ENCODE measurements at regions not wholly inside any gene's neighbourhood (a gene's known extent, or its start where the extent isn't known, plus 50 kb on each side); places are given as distances from the start of the nearest gene placed in this dataset.

DNA sequence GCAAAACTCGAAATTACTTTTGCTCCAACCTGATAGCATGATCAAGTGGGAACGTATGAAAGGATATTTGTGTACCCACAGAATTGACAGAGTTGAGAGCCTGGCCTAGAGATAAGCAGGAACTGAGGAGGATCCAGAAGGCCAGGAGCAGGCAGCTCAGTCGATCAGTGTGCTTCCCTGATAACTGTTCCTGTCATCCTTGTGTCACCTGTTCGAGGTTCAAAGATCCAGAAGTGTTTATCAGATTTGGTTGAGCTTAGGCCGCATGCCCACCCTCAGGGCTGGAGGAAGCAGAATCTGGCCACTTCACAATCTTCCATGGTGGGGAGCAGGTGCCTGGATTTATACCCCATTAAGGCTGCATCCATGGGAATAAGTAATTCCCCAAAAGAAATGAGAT lies 124.8 kb downstream of the QRSL1 start:
- Histone ChIP-seq H3K27me3 (ENCODE audit: control insufficient read depth in 2 of 2, insufficient read depth in 2 of 2, low read length in 2 of 2) (no peaks in the 10 kb centered on the region; a peak in 1 of 5 replicates), H3K9me1 (ENCODE audit: control insufficient read depth, insufficient read depth, low read length) (no peaks in the 10 kb centered on the region), H3K4me1 (replicated peaks in 1 of 2; ENCODE audit: control insufficient read depth in 2 of 2, insufficient read depth in 2 of 2, low read length in 2 of 2) (peaks cover 0 to 14% of the 10 kb centered on the region in 2 experiments; a peak in 2 of 5 replicates), H3K36me3 (ENCODE audit: control insufficient read depth, insufficient read depth, low read length) (no peaks in the 10 kb centered on the region), H3K9ac (ENCODE audit: insufficient read depth in 1 of 2, low read depth in 2 of 2, low read length in 2 of 2) (no peak overlapping the region), H3K27ac (ENCODE audit: extremely low read depth, low read depth, low read length) (no peak overlapping the region), H3K9me3 (replicated peaks; ENCODE audit: control insufficient read depth, insufficient read depth, low read depth, low read length) (0 out of 2 replicates have a peak, but pooled peaks cover 2% of the 10 kb centered on the region), H4K20me1 (replicated peaks; ENCODE audit: control insufficient read depth, insufficient read depth, low read length) (no peaks in the 10 kb centered on the region), H2AFZ (ENCODE audit: low read depth, low read length) (no peak overlapping the region), H3K79me2 (ENCODE audit: control insufficient read depth, insufficient read depth, low read length) (no peaks in the 10 kb centered on the region), H3K4me2 (ENCODE audit: insufficient read depth, low read length) (no peak overlapping the region), H3K4me3 (no peak overlapping the region)
- ATAC-seq (no peak), FAIRE-seq (no peak), DNase-seq (ENCODE audit: extremely low read depth in 1 of 4, low spot score in 3 of 4) (peak in 1 of 4 experiments; percentile 17)
- POLR2A ChIA-PET: interaction anchor here (0.7 to 2.0 kb wide), 4 partner anchors 10 to 44 kb away, joined by 3 to 5 read pairs (median 4); no protein-coding TSS in a partner anchor
- no TSS peak for BruUV-seq (replicated peaks)
- 2% methylated on average over 5 of the region's 5 CpGs for WGBS (ENCODE audit: insufficient coverage, low coverage, missing lambda C conversion rate)
- CTCF ChIA-PET (ENCODE audit: low intra/inter-chr PET ratio): no interaction called here
- in situ Hi-C loops (cut with MboI): no loop called here
- intact Hi-C loops (cut with micrococcal nuclease): loop anchor here (10.0 kb wide), 1 partner anchor 101 kb away; no protein-coding TSS in a partner anchor
- TF ChIP-seq SMARCE1 (IDR thresholded peaks at IDR 0.05) (no peak), MCM5 (IDR thresholded peaks at IDR 0.05; ENCODE audit: low read depth) (no peak), CBFA2T2 (conservative IDR thresholded peaks at IDR 0.05) (peak; percentile 46), NEUROD1 (IDR thresholded peaks at IDR 0.05; ENCODE audit: borderline replicate concordance, low read depth, low read length, partially characterized antibody) (no peak), ZNF354B (CRISPR knock-in tag; IDR thresholded peaks at IDR 0.05) (no peak), CBFA2T3 (IDR thresholded peaks at IDR 0.05) (peak; percentile 58), TCF3 (CRISPR knock-in tag; IDR thresholded peaks at IDR 0.05) (peak; percentile 47), TAL1 (IDR thresholded peaks at IDR 0.05) (peak; percentile 24; the same call in 1 of the 2 replicates)
- TF ChIP-seq, protein P1, sequence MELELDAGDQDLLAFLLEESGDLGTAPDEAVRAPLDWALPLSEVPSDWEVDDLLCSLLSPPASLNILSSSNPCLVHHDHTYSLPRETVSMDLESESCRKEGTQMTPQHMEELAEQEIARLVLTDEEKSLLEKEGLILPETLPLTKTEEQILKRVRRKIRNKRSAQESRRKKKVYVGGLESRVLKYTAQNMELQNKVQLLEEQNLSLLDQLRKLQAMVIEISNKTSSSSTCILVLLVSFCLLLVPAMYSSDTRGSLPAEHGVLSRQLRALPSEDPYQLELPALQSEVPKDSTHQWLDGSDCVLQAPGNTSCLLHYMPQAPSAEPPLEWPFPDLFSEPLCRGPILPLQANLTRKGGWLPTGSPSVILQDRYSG (tag; conservative IDR thresholded peaks at IDR 0.05; ENCODE audit: low read depth): no peak
- TF ChIP-seq, protein P2, sequence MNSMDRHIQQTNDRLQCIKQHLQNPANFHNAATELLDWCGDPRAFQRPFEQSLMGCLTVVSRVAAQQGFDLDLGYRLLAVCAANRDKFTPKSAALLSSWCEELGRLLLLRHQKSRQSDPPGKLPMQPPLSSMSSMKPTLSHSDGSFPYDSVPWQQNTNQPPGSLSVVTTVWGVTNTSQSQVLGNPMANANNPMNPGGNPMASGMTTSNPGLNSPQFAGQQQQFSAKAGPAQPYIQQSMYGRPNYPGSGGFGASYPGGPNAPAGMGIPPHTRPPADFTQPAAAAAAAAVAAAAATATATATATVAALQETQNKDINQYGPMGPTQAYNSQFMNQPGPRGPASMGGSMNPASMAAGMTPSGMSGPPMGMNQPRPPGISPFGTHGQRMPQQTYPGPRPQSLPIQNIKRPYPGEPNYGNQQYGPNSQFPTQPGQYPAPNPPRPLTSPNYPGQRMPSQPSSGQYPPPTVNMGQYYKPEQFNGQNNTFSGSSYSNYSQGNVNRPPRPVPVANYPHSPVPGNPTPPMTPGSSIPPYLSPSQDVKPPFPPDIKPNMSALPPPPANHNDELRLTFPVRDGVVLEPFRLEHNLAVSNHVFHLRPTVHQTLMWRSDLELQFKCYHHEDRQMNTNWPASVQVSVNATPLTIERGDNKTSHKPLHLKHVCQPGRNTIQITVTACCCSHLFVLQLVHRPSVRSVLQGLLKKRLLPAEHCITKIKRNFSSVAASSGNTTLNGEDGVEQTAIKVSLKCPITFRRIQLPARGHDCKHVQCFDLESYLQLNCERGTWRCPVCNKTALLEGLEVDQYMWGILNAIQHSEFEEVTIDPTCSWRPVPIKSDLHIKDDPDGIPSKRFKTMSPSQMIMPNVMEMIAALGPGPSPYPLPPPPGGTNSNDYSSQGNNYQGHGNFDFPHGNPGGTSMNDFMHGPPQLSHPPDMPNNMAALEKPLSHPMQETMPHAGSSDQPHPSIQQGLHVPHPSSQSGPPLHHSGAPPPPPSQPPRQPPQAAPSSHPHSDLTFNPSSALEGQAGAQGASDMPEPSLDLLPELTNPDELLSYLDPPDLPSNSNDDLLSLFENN (IDR thresholded peaks at IDR 0.05; ENCODE audit: low read depth in 2 of 2, low read length in 2 of 2): no peak
- TF ChIP-seq, protein P3, sequence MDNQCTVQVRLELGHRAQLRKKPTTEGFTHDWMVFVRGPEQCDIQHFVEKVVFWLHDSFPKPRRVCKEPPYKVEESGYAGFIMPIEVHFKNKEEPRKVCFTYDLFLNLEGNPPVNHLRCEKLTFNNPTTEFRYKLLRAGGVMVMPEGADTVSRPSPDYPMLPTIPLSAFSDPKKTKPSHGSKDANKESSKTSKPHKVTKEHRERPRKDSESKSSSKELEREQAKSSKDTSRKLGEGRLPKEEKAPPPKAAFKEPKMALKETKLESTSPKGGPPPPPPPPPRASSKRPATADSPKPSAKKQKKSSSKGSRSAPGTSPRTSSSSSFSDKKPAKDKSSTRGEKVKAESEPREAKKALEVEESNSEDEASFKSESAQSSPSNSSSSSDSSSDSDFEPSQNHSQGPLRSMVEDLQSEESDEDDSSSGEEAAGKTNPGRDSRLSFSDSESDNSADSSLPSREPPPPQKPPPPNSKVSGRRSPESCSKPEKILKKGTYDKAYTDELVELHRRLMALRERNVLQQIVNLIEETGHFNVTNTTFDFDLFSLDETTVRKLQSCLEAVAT (IDR thresholded peaks at IDR 0.05): 0 out of 4 replicates have a peak, but pooled peaks of 1 of the 2 experiments have one; percentile 34
- TF ChIP-seq, protein P4, sequence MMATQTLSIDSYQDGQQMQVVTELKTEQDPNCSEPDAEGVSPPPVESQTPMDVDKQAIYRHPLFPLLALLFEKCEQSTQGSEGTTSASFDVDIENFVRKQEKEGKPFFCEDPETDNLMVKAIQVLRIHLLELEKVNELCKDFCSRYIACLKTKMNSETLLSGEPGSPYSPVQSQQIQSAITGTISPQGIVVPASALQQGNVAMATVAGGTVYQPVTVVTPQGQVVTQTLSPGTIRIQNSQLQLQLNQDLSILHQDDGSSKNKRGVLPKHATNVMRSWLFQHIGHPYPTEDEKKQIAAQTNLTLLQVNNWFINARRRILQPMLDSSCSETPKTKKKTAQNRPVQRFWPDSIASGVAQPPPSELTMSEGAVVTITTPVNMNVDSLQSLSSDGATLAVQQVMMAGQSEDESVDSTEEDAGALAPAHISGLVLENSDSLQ (IDR thresholded peaks at IDR 0.05): no peak

Measured in K562 (cell line).